ENCODE measurements at regions not wholly inside any gene's neighbourhood (a gene's known extent, or its start where the extent isn't known, plus 50 kb on each side); places are given as distances from the start of the nearest gene placed in this dataset.

DNA sequence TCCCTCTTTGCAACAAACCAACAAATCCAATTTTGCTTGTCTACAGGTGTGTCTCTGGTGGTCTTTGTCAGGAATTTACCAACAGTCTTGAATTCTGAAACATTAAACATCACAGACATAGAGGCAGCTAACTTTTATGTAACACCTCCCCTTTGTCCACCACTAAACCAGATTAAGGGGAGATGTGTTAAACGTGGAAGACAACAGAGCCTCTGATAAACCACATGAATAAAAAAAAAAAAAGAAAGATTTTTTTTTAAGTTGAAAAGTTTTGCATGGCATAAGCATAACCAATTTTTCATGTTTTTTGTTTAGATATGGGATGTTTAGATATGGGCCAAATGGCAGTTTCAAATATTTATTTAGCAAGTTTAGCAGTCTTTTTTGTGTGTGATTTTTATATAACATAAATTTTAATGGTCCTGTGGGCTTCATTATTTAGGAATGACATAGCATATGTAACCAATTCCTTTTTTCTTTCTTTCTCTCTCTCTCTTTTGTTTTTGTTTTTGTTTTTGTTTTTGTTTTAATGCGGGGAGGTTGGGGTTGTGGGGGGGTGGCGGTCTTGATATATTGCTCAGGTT lies 60.7 kb upstream of the BTN3A2 start:
- TF ChIP-seq CTCF (IDR thresholded peaks at IDR 0.05) (no peak), POLR2A (IDR thresholded peaks at IDR 0.05) (no peak)
